Hypothalamus (tissue), 51 donors: ENCODE measurements at regions not wholly inside any gene's neighbourhood (a gene's known extent, or its start where the extent isn't known, plus 50 kb on each side); places are given as distances from the start of the nearest gene placed in this dataset.

Experiments
- DNase-seq, 51 donors: peaks; one replicate each; lab custom pipeline; 2025; lab: John Stamatoyannopoulos, UW

DNA sequence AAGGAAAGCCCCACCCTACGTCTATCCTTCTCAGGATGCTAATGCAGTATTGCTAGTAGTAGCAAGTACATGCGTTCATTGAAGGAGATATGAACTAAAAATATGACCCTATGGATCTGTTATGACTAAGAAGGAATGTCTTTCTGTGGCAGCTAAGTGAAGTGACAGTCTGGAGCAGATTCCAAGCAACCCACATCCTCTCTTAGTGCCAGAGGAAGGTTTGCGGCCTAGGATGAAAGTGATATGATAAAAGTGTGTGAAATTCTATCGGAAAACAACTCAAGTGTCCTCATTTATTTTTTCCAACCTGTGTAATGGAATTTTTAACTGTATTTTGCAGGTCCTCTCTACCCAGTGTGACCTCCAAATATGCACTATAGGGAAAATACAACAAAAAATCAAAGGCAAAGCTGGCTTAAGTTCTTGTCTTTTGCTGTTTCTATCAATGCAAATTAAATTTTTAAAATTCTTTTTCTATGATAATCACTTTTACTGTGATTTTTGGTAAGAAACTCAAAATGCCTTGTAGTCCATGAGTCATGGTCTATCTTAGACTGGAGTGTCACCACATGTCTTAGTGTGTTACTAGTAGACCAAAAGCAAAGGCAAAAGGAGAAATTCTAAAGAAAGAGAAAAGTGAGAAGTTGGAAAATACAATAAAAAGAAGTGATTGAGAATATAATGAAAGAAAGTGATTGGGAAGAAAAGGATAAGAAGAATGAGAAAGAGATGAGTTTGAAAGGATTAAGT lies 161.2 kb upstream of the TMCO5A start:
- no peak for DNase-seq

DNA sequence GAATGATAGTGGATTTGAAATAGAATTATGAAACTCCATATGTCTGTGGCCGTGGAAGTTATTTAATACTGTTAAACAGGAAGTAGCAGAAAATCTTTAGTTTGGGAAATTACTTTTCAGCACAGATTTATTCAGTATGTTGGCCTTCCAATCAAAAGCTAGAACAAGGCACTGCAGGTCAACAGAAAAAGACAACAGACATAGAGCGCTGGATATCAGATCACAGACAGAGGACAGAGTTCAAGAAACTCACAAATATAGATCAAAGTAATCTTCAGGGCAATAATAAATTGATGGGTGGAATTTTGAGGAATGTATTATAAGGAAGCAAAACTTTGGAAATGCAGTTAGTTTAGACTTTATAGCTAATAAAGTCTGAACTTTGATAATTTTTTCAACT lies 159.5 kb upstream of the TMCO5A start:
- DNase-seq, result no peak

DNA sequence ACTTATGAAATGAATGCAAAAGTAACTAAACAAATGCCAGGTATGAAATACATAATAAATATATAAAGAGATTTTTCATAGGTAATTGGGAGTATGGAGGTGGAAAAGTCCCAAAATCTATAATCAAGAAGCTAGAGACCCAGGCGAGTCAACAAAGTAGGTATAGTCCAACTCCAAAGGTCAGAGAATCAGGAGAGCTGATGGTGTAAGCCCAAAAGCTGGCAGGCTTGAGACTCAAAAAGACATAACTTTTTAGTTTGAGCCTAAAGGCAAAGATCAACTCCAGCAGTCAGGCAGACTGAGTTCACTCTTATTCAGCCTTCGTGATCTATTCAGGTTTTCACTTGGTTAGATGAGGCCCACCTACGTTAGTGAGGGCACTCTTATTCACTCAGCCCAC lies 157.4 kb upstream of the TMCO5A start:
- no peak for DNase-seq

DNA sequence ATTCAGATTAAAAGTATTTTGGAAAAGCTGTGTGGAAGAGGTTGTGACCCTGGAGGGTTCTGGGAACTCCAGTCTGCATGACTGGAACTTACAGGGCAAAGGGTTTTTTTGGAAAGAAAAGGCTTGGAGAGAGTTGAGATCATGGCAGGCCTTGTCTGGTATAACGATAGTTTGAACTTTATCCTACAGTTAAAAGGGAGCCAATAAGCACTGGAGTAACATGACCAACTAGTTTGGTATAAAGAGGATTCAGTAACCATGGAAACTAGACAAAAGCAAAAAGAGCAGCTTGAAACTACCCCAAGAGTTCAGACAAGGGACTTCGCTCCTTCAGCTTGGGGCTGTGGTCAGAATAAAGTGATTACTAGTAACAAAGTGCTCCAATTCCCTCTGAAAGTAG lies 151.2 kb upstream of the TMCO5A start:
- DNase-seq, result no peak

DNA sequence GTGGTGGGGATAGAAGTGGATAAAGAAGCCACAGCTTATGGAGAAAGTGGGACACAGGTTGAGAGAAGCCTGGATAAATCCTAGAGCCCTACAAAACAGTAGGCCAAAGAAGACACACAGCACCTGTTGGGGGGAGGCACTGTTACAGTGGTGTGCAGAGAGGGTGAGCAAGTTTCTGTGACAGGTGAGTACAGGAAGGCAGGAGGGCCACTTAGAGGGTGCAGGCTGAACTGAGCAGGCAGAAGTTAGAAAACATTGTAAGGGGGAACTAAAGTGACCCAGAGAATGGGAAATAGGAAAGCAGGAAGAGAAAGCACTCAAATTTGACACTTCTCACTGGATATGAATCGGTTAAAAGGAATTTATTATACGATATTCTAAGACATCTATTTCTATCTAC lies 146.1 kb upstream of the TMCO5A start:
- no peak for DNase-seq

DNA sequence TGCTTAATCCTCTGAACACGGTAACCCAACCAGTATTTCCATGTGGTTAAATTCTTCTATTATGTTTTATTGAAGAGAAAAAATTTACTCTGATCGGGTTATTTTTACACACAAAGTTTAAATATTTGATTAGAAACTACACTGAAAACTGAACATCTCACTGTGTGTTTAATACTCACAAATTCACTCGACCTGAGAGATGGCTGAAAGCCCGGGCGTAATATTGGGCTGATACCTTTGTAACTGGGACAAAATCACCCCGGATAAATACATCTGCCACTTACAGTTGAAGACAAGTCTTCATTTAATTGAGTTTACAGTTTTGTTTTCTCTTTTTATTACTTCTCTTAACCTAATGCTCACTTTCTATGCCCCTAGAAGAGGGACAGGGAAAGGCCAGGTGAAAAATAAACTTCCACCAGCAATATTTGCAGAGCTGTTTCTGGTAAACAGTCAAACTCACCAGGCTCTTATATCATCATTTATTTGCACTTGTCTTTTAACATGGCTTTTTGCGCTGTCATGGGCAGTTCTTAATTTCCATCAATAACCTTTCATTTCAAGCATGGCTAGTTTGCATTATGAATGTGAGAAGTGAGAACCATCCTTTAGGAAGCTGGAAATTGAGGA lies 145.6 kb upstream of the TMCO5A start:
- no peak for DNase-seq

DNA sequence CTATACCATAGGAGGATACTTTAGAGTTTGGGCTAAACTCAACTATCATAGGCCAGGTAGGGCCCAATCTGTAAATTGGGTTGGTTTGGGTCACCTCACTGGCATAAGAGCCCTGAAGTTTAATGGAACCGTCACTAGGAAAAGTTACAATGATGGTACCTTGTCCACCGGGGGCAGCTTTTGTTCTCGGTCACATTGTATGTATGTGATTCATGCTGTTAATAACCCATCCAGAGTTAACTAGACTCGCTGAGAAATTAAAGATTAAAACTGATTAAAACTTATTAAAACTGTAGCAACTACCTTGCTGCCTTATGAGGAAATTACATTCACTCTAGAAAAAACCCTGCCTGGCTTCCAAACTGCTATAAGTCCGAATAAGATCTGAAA lies 145.0 kb upstream of the TMCO5A start:
- DNase-seq, result no peak

DNA sequence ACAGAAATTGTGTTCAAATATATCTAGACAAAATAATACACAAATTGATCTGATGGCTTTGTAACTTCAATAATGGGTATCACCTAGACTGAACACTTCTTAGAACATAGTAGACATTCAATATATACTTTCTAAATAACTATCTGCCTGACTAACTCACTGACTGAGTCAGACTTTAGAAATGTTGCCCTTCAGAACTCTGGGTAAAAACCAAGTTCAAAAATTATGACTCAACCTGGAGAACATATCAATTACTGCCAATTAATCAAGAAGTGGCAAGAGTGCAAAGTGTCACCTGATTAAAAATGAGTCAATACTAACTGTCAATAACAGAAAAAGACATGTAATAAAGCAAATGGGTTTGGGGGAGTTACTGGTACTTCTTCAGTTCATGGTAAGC lies 144.6 kb upstream of the TMCO5A start:
- DNase-seq, result no peak

DNA sequence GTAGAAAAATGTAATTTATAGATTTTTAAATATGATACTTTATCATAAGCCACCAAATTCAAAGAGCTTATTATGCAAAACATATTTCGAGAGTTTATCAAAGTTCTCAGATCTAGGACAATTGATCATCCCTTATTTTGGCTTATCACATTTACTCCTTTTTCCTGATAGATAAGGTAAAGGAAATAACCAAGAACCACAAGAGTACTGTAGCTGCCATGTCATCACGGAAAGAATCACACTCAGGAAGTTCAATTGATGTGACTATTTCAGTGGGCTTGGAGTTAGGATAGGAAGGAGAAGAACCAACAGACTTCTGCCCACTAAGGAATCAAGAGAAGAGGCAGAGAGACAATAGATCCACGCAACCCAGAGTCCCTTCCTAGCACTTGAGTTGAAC lies 142.7 kb upstream of the TMCO5A start:
- DNase-seq, result no peak

DNA sequence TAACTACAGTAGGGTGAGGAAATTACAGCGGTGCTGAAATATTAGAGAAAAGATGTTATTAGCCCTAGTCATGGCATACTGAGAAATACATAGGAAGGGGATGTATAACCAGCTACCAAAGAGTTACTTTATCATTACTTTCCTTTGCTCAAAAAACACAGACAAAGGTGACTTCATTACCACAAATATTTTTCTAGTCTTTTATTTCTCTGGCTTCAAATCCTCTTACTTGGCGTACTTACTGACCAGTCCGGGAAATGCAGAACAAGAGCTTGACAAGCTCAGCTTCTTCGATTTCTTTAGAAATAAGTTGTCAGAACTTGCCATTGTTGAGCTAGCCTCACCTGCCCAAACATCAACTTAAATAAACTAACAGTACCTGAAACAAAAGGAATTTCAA lies 142.1 kb upstream of the TMCO5A start:
- no peak for DNase-seq

DNA sequence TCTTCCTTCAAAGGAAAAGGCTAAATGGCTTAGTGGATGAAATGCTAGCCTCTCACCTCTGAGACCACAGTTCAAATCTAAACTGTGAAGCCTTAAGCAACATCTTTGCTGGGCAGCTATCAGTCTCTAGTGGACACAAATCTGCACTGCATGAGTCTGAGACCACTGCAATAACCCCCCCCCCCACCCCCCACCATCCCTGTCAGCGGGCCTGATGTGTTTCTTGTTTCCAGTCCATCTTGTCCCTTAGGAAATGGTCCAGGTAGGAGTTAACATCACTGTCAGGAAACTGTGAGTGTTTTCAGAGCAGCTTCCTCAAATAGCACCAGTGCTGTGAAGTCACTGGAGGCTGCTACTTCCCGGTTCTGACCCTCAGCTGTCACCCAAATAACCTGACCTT lies 140.6 kb upstream of the TMCO5A start:
- no peak for DNase-seq

DNA sequence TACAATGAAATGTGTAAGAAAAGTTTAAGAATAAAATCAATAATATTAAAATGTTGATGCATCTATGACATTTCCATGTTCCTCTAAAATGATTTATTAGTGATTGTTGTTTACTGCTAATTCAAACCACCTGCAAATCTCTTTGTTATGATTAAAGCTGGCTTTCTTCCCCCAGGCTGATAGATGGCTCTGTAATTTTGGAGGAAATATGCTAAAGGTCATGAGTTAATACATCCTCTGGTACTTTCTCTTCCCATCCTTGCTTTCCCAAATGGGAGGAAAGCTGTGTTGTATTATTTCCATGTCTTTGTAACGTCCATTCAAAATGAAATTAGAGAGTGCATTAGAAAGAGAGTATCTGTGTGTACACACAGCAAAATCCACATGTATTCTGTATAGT lies 139.5 kb upstream of the TMCO5A start:
- DNase-seq, result no peak

DNA sequence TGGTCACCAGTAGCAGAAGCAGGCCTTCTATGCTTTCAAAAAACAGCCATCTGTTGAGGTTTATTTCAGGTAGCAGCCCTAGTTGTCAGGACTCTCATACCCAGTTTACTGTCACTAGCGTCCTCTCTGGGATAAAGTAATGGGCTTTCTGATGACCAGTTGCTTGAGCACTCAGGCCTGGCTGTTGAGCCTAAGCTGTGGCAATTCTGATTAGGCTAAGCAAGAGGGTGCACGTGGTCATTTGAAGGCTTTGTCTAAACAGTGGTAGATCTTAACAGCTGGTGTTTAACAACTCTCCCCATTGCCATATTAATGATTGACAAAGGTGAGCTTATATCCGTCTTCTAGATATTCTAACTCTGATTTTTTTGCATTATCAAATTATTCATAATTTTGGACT lies 132.9 kb upstream of the TMCO5A start:
- no peak for DNase-seq

DNA sequence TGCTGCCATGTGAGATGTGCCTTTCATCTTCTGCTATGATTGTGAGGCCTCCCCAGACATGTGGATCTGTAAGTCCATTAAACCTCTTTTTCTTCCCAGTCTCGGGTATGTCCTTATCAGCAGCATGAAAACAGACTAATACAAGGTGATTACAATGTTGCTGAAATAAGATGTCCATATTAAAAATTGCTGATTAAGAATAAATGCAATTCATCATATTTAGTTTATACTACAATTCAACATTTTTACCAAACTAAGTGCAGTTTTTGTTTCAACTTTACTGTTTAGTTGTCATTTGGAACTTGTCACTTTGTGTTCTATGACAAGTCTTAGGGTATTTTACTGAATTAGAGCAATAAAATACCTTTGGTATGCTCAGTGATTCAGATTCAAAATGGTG lies 127.6 kb upstream of the TMCO5A start:
- no peak for DNase-seq

DNA sequence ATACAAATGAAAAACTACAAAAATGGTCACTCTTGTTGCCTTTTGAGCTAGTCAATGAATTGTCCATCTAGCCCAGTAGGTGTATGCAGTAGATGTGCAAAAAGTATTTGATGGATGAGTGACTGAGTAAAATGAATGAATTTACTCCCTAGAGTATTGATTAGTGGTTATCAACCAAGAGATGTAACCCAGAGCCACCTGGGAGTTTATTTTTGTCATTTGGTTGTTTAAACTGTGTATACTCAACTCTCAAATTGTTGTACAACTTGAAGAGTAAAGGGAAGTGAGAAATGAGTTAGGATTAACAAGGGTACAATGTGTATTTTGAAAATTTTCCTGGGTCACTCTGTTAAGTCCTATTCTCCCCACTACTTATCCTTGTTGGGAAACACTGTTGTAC lies 124.1 kb upstream of the TMCO5A start:
- DNase-seq, result no peak

DNA sequence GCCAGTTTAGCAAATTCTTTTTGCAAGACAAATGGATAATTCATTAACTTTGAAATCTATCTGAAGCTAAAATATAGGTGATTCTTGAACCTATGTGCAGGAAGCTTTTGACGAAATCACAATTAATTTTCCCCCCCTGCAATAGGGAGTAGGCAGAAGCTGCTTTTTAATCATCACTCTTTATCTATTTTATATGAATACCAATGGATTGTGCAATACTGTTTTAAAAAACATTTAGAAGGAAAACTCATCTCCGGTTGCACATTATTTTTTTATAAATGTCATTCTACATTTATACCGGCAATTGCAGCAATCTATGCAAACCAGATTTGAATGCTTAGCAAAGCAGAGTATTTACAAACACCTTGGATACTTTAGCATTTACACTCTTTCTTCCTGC lies 121.1 kb upstream of the TMCO5A start:
- DNase-seq, result no peak

DNA sequence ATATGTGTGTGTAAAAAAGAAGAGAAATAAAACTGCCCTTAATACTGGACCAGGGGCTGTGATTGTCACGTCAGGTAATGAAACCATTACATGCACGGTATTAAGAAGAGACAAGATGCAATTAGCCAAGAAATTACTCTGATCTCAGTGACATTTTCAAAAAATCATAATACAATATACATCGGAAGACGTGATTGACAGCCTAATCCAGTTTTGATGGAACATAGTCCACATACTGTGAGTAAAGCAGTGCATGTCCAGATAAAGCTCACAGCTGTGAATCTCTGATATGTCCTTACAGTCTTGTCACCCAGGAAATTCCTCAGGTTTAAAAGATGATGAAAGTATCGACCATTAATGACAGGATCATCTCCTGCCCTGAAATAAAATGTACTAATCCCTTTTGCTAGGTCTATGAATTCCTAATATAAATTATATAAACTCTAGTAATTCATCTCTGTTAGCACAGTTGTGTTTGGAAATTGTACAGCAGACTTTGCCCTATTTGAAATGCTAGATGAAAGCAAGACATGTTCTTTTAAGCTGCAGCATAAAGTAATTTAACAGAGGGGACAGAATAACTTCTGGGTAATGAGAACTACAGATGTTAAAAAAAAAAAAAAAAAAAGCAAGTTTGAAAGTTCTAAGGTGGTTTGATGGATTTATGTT lies 119.5 kb upstream of the TMCO5A start:
- DNase-seq, result no peak

DNA sequence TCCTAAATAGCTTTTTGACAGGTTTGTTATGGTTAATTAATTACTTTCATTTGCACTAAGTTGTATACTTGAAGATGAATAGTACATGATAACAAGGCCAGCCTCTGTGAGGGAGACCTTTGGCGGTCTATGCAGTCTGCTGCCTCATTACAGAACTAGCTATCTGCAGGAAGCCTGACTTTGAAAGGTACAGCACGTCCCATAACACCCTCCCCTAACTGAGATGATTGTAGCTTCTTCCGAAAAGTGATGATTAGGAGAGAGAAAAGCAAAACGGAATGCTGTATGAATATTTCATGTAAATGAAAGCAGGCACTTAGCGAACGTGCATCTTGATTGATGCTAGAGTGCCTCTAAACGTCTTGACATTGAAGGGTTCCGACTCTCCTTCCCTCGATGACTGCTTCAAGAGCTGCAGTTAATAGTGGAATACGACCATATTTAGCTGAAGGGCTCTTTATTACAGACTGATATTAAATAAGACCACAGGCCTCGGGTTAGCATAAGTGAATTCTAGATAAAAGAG lies 116.2 kb upstream of the TMCO5A start:
- DNase-seq, result no peak

DNA sequence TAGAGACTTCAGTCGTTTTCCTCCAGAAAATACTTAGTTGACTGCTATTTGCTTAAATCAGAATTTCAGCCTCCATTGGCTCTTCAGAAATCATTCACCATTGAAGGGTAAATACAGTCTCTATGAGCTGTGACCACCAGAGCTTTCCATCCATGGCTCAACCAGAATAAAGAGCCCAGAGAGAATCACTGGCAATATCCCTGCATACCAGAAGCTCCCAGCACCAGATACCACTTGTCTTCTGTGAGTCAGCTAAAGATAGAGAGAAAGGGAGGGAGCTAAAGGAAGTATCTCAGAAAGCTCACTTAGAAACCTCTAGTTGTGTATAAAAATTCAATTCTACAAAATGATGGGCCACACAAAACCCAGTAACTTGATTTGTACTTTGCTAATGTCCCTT lies 115.2 kb upstream of the TMCO5A start:
- DNase-seq, result no peak

DNA sequence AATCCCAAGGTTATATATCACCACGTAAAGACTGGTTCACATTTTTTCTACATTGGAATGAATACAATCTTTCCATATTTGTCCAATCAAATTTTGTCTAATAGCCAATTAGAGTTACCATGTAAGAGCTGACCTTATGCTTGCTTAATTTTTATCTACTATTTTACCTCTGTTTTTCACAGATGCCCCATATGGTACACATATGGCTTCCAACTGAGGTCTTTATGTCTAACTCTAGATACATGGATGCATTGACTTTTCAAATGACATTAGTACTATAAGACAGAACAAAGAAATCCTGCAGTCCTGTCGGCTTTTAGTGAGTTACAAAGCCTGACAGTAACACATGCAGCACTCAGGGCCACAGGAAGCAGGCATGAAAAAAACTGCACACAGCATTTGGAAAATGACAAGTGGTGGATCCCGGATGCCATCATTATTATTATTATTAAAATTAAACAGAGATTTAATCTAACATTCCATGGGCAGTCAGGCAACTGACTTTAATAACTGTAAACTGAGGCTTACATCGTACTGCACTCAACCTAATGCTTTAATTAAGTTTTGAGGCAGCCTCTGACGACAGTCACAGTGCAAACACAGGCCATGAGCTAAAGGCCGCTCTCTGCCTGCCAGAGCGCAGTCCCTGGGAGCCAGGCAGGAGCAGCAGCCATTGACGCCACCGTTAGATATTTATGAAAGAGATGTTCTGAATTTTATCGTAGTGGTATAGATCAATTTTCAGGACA lies 113.9 kb upstream of the TMCO5A start:
- no peak for DNase-seq

DNA sequence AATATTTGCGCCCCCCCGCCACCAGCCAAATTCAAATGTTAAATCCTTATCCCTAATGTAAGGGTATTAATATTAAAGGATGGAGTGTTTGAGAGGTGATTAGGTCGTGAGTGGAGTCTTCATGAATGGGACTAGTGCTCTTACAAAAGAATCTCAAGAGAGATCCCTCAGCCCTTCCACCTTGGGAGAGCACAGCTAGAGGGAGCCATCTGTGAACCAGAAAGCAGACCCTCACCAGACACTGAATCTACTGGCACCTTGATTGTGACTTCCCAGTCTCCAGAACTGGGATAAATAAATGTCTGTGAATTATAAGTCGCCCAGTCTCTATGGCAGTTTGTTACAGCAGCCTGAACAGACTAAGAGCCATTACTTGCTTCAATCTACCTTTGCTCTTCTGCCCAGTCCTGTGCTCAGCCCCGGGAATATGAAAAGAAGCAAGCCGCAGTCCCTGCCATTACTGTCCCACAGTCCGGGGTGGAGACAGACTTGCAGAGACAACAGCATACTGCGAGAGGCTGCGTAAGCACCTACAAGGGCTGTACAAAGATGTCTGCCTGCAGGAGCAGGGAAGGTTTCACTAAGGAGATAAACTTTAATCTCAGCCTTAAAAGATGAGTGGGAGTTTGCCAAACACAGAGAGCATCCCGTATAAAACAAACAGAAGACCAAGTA lies 110.7 kb upstream of the TMCO5A start:
- no peak for DNase-seq
